H7 (cell line): ENCODE measurements at regions not wholly inside any gene's neighbourhood (a gene's known extent, or its start where the extent isn't known, plus 50 kb on each side); places are given as distances from the start of the nearest gene placed in this dataset.

Experiments used
- DNase-seq: peaks from one replicate; pipeline ENCODE4 v3.0.0; 2012
- H3K27me3 ChIP-seq: 2 replicates; pipeline ENCODE4 v1.6.0; 2011; ENCODE audit warnings: mild to moderate bottlenecking, low read length; ENCODE audit not compliant: control insufficient read depth, insufficient read depth
- H3K36me3 ChIP-seq: replicated peaks from 2 replicates; pipeline ENCODE4 v1.5.1; 2011; ENCODE audit warnings: low read length; ENCODE audit not compliant: control insufficient read depth, insufficient read depth
- H3K4me3 ChIP-seq: 2 replicates; pipeline ENCODE4 v1.5.1; 2011; ENCODE audit warnings: low read depth, mild to moderate bottlenecking, control low read depth, low read length, moderate library complexity; ENCODE audit not compliant: insufficient read depth

DNA sequence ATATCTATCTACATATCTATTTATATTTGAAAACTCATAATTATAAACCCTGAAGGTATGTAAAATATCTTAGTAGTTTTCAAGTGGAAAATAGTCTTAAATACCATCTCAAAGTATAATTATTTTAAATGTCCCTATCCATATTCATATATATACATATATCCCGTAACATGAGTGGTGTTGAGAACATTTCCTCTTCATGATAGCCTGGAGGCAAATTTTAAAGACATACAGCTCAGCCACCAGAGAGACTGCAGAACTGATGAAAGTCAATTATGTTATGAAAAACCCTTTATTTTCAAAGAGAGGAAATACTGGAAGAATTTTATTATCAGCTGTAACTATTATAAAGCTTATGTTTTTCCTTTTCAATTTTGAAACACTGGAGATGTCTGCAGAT lies 1806.7 kb upstream of the PCDH7 start:
- Histone ChIP-seq H3K36me3 (no peaks in the 10 kb centered on the region), H3K27me3 (no peaks in the 10 kb centered on the region), H3K4me3 (no peak overlapping the region)
- no peak for DNase-seq

GRCh38 chr4:28916585-28916984 lies 1803.6 kb upstream of the PCDH7 start:
- DNase-seq, result no peak
- H3K27me3 ChIP-seq, result no peaks in the 10 kb centered on the region
- H3K4me3 ChIP-seq, result no peak overlapping the region
- H3K36me3 ChIP-seq, result no peaks in the 10 kb centered on the region

DNA sequence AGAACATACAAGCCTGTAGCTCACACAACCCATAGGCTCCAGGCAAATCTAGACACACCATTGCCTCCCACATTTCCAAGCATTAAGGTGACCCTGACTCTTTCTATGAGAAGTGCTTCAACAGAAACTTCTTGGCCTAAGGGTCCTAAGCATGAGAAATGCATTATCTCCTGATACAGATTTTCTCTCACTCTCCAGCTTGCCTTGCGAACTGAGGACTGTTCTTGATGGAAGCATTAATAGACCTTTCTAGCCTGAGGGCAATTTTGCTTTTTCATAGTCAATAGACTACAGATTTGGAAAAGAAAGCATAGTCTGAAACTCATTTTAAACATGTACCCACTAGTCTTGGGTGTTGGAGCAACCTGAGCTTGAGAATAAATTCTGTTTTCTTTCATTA lies 1801.3 kb upstream of the PCDH7 start:
- no peaks in the 10 kb centered on the region for H3K27me3 ChIP-seq
- H3K4me3 ChIP-seq, result no peak overlapping the region
- H3K36me3 ChIP-seq, result no peaks in the 10 kb centered on the region
- no peak for DNase-seq

GRCh38 chr4:28921886-28922285 lies 1798.3 kb upstream of the PCDH7 start:
- no peak overlapping the region for H3K4me3 ChIP-seq
- H3K36me3 ChIP-seq, result no peaks in the 10 kb centered on the region
- DNase-seq, result no peak
- H3K27me3 ChIP-seq, result no peaks in the 10 kb centered on the region

DNA sequence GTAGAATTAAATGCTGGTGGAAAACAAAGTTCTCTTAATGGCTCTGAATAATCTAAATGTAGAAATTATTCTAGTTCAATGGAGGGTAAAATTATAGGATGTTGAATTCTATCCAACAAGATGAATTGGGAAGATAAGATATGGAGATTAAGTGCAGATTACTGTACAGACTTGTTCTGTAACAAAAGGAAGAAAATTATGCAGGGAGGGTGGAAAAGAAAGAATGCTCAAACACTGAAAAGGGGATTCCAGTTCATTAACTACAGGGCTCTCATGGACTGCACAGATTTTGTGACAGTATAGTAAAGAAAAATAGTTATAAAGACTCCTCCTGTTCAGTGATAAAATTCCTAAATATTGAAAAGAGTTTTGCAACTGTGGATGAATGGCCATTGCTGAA lies 1794.0 kb upstream of the PCDH7 start:
- no peak for DNase-seq
- no peaks in the 10 kb centered on the region for H3K36me3 ChIP-seq
- no peak overlapping the region for H3K4me3 ChIP-seq
- no peaks in the 10 kb centered on the region for H3K27me3 ChIP-seq

GRCh38 chr4:28942631-28943030 lies 1777.5 kb upstream of the PCDH7 start:
- H3K27me3 ChIP-seq, result no peaks in the 10 kb centered on the region
- no peaks in the 10 kb centered on the region for H3K36me3 ChIP-seq
- no peak for DNase-seq
- no peak overlapping the region for H3K4me3 ChIP-seq

GRCh38 chr4:28947374-28947773 lies 1772.8 kb upstream of the PCDH7 start:
- H3K4me3 ChIP-seq, result no peak overlapping the region
- H3K27me3 ChIP-seq, result no peaks in the 10 kb centered on the region
- no peak for DNase-seq
- H3K36me3 ChIP-seq, result no peaks in the 10 kb centered on the region

DNA sequence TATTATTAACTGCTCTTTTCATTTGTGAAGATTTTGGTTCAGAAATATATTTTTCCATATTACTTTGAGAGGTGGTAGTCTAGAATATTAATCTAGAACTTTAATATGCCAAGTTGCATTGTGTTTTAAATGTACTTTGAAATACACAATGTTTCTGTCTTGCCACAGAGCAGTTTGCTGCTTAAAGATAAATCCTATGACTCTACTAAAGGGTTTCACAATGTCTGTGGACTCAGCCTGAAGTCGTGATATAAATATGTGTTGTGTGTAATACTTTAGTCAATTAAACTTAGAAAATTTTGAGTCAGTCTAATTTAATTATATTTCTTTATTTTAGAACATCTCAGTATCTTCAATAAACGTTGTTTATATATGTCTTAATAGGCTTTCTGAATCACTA lies 1771.7 kb upstream of the PCDH7 start:
- DNase-seq, result no peak
- no peak overlapping the region for H3K4me3 ChIP-seq
- no peaks in the 10 kb centered on the region for H3K36me3 ChIP-seq
- H3K27me3 ChIP-seq, result no peaks in the 10 kb centered on the region

DNA sequence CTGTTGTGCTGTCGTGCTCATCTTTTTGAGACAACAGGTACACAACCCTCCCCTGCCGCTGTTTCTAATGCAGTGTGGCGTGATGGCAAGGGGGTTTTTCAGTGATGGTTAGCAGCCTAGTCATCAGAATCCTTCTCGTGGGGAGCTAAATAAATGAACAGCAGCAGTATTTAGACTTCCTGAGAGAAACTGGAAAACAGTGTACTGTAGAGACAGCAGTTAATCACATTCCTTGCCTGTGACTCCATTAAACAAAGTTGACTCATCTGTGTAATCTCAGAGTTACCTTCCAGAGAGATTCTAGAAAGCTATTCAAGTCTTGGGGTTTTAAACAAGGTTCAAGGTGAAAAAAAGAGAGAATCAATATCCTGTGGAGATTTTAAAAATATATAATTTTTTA lies 1753.2 kb upstream of the PCDH7 start:
- H3K27me3 ChIP-seq, result no peaks in the 10 kb centered on the region
- no peaks in the 10 kb centered on the region for H3K36me3 ChIP-seq
- no peak for DNase-seq
- no peak overlapping the region for H3K4me3 ChIP-seq

DNA sequence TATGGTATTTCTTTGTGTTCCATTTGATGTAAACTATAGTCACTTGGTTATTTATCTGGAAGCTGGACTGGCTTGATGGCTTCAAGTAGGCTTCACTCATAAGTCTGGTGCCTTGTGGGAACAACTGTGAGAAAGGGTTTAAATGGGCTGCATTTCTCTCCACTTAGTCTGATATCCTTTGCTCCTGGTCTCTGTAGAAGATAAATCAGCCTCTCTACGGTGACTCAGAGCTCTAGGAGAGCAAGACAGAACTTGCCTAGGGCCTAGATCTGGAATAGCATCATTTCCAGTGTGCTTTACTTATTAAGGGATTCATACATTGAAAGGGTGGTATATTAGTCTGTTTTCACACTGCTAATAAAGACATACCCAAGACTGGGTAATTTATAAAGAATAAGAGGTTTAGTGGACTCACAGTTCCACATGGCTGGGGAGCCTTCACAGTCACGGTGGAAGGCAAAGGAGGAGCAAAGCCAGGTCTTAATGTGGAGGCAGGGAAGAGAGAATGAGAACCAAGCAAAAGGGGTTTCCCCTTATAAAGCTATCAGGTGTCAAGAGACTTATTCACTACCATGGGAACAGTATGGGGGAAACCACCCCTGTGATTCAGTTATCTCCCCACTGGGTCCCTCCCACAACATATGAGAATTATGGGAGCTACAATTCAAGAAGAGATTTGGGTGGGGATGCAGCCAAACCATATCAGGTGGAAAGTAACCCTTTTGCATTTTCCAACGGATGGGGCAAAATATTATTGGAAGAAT lies 1746.4 kb upstream of the PCDH7 start:
- H3K27me3 ChIP-seq, result no peaks in the 10 kb centered on the region
- DNase-seq, result no peak
- H3K4me3 ChIP-seq, result no peak overlapping the region
- H3K36me3 ChIP-seq, result no peaks in the 10 kb centered on the region

DNA sequence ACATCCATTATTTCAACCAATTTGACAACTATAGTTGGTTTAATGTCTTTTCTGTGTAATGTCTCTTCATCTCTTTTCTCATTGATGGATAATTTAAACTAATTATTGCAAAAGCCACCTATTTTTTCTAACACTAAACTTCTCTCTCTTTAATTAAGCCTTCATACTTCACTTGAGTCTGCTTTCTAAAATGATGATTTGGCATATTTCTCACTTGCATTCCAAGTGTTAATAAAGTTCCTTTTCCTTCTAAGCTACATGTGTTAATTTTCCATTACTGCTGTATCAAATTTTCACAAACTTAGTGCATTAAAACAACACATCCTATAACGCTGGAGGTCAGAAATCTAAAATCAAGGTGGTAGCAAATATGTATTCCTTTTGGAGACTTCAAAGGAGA lies 1743.8 kb upstream of the PCDH7 start:
- no peaks in the 10 kb centered on the region for H3K36me3 ChIP-seq
- no peak for DNase-seq
- no peaks in the 10 kb centered on the region for H3K27me3 ChIP-seq
- H3K4me3 ChIP-seq, result no peak overlapping the region

DNA sequence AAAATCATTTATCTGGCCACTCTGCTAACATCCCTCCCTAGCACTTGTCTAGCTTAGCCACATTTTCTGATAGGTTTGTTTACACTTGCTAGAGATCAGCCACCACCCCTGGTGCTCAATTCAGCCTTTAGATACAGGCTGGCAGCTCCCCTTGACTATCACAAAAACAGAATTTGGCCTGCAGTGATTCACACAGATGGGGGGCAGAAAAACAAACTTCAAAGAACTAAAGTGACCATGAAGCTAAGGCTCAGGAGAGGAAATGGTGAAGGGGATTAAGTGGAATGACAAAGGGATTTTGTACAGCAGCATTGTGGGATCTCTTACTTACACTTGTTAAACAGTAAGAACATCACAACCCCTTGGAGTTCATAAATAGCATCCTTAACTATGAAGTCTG lies 1718.0 kb upstream of the PCDH7 start:
- Histone ChIP-seq H3K36me3 (no peaks in the 10 kb centered on the region), H3K4me3 (no peak overlapping the region), H3K27me3 (peaks cover 3% of the 10 kb centered on the region; the same call in 1 of the 2 replicates)
- DNase-seq, result peak; percentile 3

DNA sequence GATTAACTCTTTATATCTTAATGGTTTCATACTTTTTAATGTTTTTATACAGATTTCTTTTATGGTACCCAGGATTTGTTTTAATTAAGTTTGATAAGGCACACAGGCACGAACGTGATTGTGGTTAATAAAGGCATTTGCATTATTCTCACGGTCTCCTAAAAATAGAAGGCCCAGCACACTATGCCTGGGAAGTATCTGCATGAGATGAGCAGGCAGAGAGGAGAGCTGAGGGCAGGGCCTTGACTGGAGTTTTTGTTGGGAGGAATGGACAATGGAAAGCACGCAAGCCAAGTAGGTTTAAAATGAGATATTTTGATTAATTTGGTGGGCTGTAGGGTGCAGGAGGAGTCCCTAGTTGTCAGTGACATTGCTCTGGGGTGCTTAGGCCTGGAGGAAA lies 1714.3 kb upstream of the PCDH7 start:
- H3K4me3 ChIP-seq, result no peak overlapping the region
- no peaks in the 10 kb centered on the region for H3K36me3 ChIP-seq
- peaks cover 1% of the 10 kb centered on the region; the same call in 1 of the 2 replicates for H3K27me3 ChIP-seq
- DNase-seq, result no peak

- no peak for DNase-seq
Measured at GRCh38 chr4:29009908-29010307, 1710.3 kb upstream of the PCDH7 start.

DNA sequence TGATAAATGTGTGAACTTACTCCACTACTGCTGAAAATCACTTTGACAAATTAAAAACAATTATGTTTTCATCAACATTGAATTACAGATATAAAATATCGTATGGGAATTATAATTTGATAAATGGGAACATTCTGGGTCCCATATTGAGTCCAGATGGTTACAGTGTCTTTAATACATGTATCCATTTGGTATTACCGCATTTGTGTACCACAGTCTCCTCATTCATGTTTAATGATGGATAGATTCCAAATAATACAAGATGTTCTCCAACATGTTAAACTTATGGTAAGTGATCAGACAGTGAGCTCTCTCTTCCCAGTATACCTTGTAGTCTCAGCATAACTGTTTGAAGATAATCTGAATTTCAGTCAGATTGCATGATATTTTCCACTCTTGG lies 1706.8 kb upstream of the PCDH7 start:
- no peak for DNase-seq
- Histone ChIP-seq H3K4me3 (no peak overlapping the region), H3K27me3 (no peaks in the 10 kb centered on the region), H3K36me3 (no peaks in the 10 kb centered on the region)

More at GRCh38 chr4:29009908-29010307, 1710.3 kb upstream of the PCDH7 start:
- no peaks in the 10 kb centered on the region for H3K36me3 ChIP-seq
- H3K27me3 ChIP-seq, result no peaks in the 10 kb centered on the region
- no peak overlapping the region for H3K4me3 ChIP-seq

GRCh38 chr4:29014555-29014954 lies 1705.6 kb upstream of the PCDH7 start:
- no peak overlapping the region for H3K4me3 ChIP-seq
- DNase-seq, result no peak
- no peaks in the 10 kb centered on the region for H3K36me3 ChIP-seq
- H3K27me3 ChIP-seq, result no peaks in the 10 kb centered on the region
